ENCODE measurements at regions not wholly inside any gene's neighbourhood (a gene's known extent, or its start where the extent isn't known, plus 50 kb on each side); places are given as distances from the start of the nearest gene placed in this dataset.

DNA sequence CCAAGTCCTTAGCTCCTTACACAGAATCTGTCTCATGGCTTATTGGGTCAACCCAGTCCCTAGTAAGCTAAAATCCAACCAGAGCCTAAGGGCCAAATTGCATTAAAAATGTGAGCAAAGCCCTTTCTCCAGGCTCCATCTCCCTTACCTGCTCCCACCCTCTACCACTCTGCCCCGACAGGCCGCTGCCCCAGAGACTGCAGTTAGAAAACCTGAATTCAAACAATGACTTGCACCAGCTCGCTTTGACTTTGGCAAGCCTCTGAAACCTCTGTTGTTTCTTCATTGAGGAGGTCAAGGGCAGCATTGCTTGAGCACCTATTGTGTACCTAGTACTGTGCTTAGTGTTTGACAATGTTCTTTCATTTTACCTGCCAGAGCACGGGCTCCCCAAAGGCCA is 188.1 kb upstream of the PMEPA1 start:
- TF ChIP-seq, protein P1, sequence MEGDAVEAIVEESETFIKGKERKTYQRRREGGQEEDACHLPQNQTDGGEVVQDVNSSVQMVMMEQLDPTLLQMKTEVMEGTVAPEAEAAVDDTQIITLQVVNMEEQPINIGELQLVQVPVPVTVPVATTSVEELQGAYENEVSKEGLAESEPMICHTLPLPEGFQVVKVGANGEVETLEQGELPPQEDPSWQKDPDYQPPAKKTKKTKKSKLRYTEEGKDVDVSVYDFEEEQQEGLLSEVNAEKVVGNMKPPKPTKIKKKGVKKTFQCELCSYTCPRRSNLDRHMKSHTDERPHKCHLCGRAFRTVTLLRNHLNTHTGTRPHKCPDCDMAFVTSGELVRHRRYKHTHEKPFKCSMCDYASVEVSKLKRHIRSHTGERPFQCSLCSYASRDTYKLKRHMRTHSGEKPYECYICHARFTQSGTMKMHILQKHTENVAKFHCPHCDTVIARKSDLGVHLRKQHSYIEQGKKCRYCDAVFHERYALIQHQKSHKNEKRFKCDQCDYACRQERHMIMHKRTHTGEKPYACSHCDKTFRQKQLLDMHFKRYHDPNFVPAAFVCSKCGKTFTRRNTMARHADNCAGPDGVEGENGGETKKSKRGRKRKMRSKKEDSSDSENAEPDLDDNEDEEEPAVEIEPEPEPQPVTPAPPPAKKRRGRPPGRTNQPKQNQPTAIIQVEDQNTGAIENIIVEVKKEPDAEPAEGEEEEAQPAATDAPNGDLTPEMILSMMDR (conservative IDR thresholded peaks at IDR 0.05; ENCODE audit: low read depth, low read length), result no peak
- no peak for TF ChIP-seq EZH2phosphoT487 (IDR thresholded peaks at IDR 0.05; ENCODE audit: borderline replicate concordance, low read length)
- no peak for TF ChIP-seq EZH2 (IDR thresholded peaks at IDR 0.05; ENCODE audit: low read length, unreplicated experiment)
